NT2/D1 (cell line): ENCODE measurements at regions not wholly inside any gene's neighbourhood (a gene's known extent, or its start where the extent isn't known, plus 50 kb on each side); places are given as distances from the start of the nearest gene placed in this dataset.
A peak's percentile ranks its signal among the peaks of the same experiment; 100 is the strongest.

ENCODE experiments used
- DNase-seq: peaks from one replicate; pipeline ENCODE4 v3.0.0-alpha.2; 2011; ENCODE audit warnings: low read depth, low spot score
- H3K27me3 ChIP-seq: 2 replicates; pipeline ENCODE4 v1.6.0; 2011; ENCODE audit warnings: mild to moderate bottlenecking; ENCODE audit not compliant: insufficient read length, insufficient read depth
- H3K36me3 ChIP-seq: 2 replicates; pipeline ENCODE4 v1.6.1; 2011; ENCODE audit warnings: mild to moderate bottlenecking, low read length, mixed read lengths; ENCODE audit not compliant: insufficient read depth, insufficient read length
- H3K4me1 ChIP-seq: 2 replicates; pipeline ENCODE4 v1.5.1; 2011; ENCODE audit not compliant: insufficient read depth, insufficient read length
- H3K4me3 ChIP-seq: 2 replicates; pipeline ENCODE4 v1.5.1; 2011; ENCODE audit warnings: low read depth; ENCODE audit not compliant: insufficient read length
- H3K9ac ChIP-seq: 2 replicates; pipeline ENCODE4 v1.6.0; 2011; ENCODE audit warnings: low read depth; ENCODE audit not compliant: insufficient read length
- H3K9me3 ChIP-seq: 2 replicates; pipeline ENCODE4 v1.5.1; 2011; ENCODE audit warnings: mild to moderate bottlenecking, low read length; ENCODE audit not compliant: insufficient read depth
- SUZ12 ChIP-seq: IDR thresholded peaks from 2 replicates; pipeline ENCODE4 v1.6.1; 2011; ENCODE audit not compliant: insufficient read length, insufficient read depth; ENCODE audit errors: extremely low read depth
- YY1 ChIP-seq: IDR thresholded peaks from 2 replicates; pipeline ENCODE4 v1.6.1; 2011; ENCODE audit not compliant: insufficient read length, insufficient read depth
- ZNF274 ChIP-seq: IDR thresholded peaks from 2 replicates; pipeline ENCODE4 v1.6.1; 2011; ENCODE audit warnings: mild to moderate bottlenecking, low read depth, low read length

GRCh38 chr16:85430523-85431421 is 182.3 kb upstream of the GSE1 start:
- H3K9ac ChIP-seq: peak overlapping the region; percentile 58
- peaks cover 10% of the 10 kb centered on the region for H3K4me1 ChIP-seq

GRCh38 chr16:85431431-85432124 is 181.5 kb upstream of the GSE1 start:
- Histone ChIP-seq H3K4me3 (no peak overlapping the region), H3K4me1 (peaks cover 18% of the 10 kb centered on the region), H3K9me3 (no peaks in the 10 kb centered on the region), H3K36me3 (no peaks in the 10 kb centered on the region), H3K9ac (peak overlapping the region; percentile 28), H3K27me3 (peaks cover 8% of the 10 kb centered on the region)
- TF ChIP-seq ZNF274 (no peak), SUZ12 (no peak), YY1 (no peak)
- DNase-seq: no peak

More at GRCh38 chr16:85430523-85431421, 182.3 kb upstream of the GSE1 start:
- Histone ChIP-seq H3K9me3 (no peaks in the 10 kb centered on the region), H3K4me3 (no peak overlapping the region), H3K36me3 (no peaks in the 10 kb centered on the region), H3K27me3 (peaks cover 4% of the 10 kb centered on the region)
- TF ChIP-seq ZNF274: no peak
- no peak for TF ChIP-seq YY1
- no peak for TF ChIP-seq SUZ12
- DNase-seq: no peak

GRCh38 chr16:85432606-85433005 is 180.5 kb upstream of the GSE1 start:
- Histone ChIP-seq H3K4me3 (no peak overlapping the region), H3K4me1 (peaks cover 20% of the 10 kb centered on the region), H3K9ac (no peak overlapping the region), H3K9me3 (no peaks in the 10 kb centered on the region), H3K36me3 (no peaks in the 10 kb centered on the region), H3K27me3 (peaks cover 8% of the 10 kb centered on the region)
- DNase-seq: no peak
- TF ChIP-seq ZNF274 (no peak), SUZ12 (no peak), YY1 (no peak)

- Histone ChIP-seq H3K4me1 (peaks cover 28% of the 10 kb centered on the region), H3K36me3 (no peaks in the 10 kb centered on the region), H3K27me3 (peaks cover 11% of the 10 kb centered on the region), H3K4me3 (no peak overlapping the region), H3K9ac (no peak overlapping the region), H3K9me3 (no peaks in the 10 kb centered on the region)
- DNase-seq: no peak
- TF ChIP-seq YY1 (no peak), ZNF274 (no peak), SUZ12 (no peak)
These were observed 179.6 kb upstream of the GSE1 start for GRCh38 chr16:85433477-85433876.

- TF ChIP-seq YY1: no peak
- TF ChIP-seq ZNF274: no peak
- no peaks in the 10 kb centered on the region for H3K9me3 ChIP-seq
- H3K27me3 ChIP-seq: peaks cover 18% of the 10 kb centered on the region
- DNase-seq: no peak
- H3K4me3 ChIP-seq: no peak overlapping the region
- H3K36me3 ChIP-seq: no peaks in the 10 kb centered on the region
- H3K4me1 ChIP-seq: peaks cover 37% of the 10 kb centered on the region
- H3K9ac ChIP-seq: no peak overlapping the region
These were observed 177.8 kb upstream of the GSE1 start for GRCh38 chr16:85435286-85435685.

GRCh38 chr16:85435700-85436099 is 177.4 kb upstream of the GSE1 start:
- H3K4me1 ChIP-seq: peaks cover 37% of the 10 kb centered on the region
- H3K4me3 ChIP-seq: no peak overlapping the region
- TF ChIP-seq SUZ12 (no peak), YY1 (no peak), ZNF274 (no peak)
- DNase-seq: no peak
- H3K9ac ChIP-seq: peak overlapping the region; percentile 33
- H3K9me3 ChIP-seq: no peaks in the 10 kb centered on the region
- peaks cover 18% of the 10 kb centered on the region for H3K27me3 ChIP-seq
- no peaks in the 10 kb centered on the region for H3K36me3 ChIP-seq

GRCh38 chr16:85436207-85436606 is 176.9 kb upstream of the GSE1 start:
- H3K9me3 ChIP-seq: no peaks in the 10 kb centered on the region
- H3K4me3 ChIP-seq: no peak overlapping the region
- H3K27me3 ChIP-seq: peaks cover 18% of the 10 kb centered on the region
- TF ChIP-seq YY1: no peak
- no peak for DNase-seq
- no peaks in the 10 kb centered on the region for H3K36me3 ChIP-seq
- H3K4me1 ChIP-seq: peaks cover 39% of the 10 kb centered on the region
- peak overlapping the region; percentile 68 for H3K9ac ChIP-seq
